Progenitor cell of endocrine pancreas (in vitro differentiated cells): ENCODE measurements at regions not wholly inside any gene's neighbourhood (a gene's known extent, or its start where the extent isn't known, plus 50 kb on each side); places are given as distances from the start of the nearest gene placed in this dataset.

Experiments
- DNase-seq: peaks from one replicate; pipeline ENCODE4 v3.0.0; 2021; ENCODE audit warnings: low spot score; ENCODE audit not compliant: unreplicated experiment
- H3K27ac Mint-ChIP-seq: 2 replicates; pipeline ENCODE4 v1.8.0; 2021; ENCODE audit warnings: mild to moderate bottlenecking, moderate library complexity, mixed read lengths
- H3K27me3 Mint-ChIP-seq: 2 replicates; pipeline ENCODE4 v1.8.0; 2021; ENCODE audit warnings: mixed read lengths
- H3K36me3 Mint-ChIP-seq: 2 replicates; pipeline ENCODE4 v1.8.0; 2022; ENCODE audit warnings: mixed read lengths; ENCODE audit not compliant: insufficient read depth
- H3K4me1 Mint-ChIP-seq: 2 replicates; pipeline ENCODE4 v1.8.0; 2021; ENCODE audit warnings: low read depth, mixed read lengths
- H3K4me3 Mint-ChIP-seq: 2 replicates; pipeline ENCODE4 v1.8.0; 2021; ENCODE audit warnings: low read depth, mild to moderate bottlenecking, moderate library complexity, mixed read lengths
- H3K9me3 Mint-ChIP-seq: 2 replicates; pipeline ENCODE4 v1.8.0; 2021; ENCODE audit warnings: low read depth, mixed read lengths
- CTCF ChIP-seq: fragments of 200-600 bp; sonication (generic); IDR thresholded peaks from one replicate; pipeline ENCODE4 v1.5.0; 2021; ENCODE audit warnings: antibody characterized with exemption, mild to moderate bottlenecking; ENCODE audit not compliant: unreplicated experiment

GRCh38 chr3:73694983-73695757 is 70.4 kb upstream of the PDZRN3 start:
- DNase-seq = no peak
- peaks cover 7% of the 10 kb centered on the region for H3K4me1 Mint-ChIP-seq
- H3K27ac Mint-ChIP-seq = no peak overlapping the region
- TF ChIP-seq CTCF = no peak
- H3K4me3 Mint-ChIP-seq = no peak overlapping the region
- H3K36me3 Mint-ChIP-seq = no peaks in the 10 kb centered on the region
- H3K9me3 Mint-ChIP-seq = peaks cover 2% of the 10 kb centered on the region
- H3K27me3 Mint-ChIP-seq = peaks cover 4% of the 10 kb centered on the region

- DNase-seq = no peak
- Mint-ChIP-seq H3K36me3 (no peaks in the 10 kb centered on the region), H3K27ac (no peak overlapping the region), H3K27me3 (no peaks in the 10 kb centered on the region), H3K9me3 (peaks cover 4% of the 10 kb centered on the region), H3K4me3 (no peak overlapping the region), H3K4me1 (peaks cover 5% of the 10 kb centered on the region)
- TF ChIP-seq CTCF = no peak
Measured at GRCh38 chr3:73687106-73688004, 62.6 kb upstream of the PDZRN3 start.

- no peak for DNase-seq
- Mint-ChIP-seq H3K27ac (no peak overlapping the region), H3K36me3 (no peaks in the 10 kb centered on the region), H3K27me3 (no peaks in the 10 kb centered on the region), H3K4me3 (no peak overlapping the region), H3K9me3 (peaks cover 4% of the 10 kb centered on the region), H3K4me1 (peaks cover 5% of the 10 kb centered on the region)
- no peak for TF ChIP-seq CTCF
Measured at GRCh38 chr3:73685061-73685460, 60.3 kb upstream of the PDZRN3 start.

GRCh38 chr3:73683706-73684105 is 59.0 kb upstream of the PDZRN3 start:
- no peaks in the 10 kb centered on the region for H3K27me3 Mint-ChIP-seq
- no peak overlapping the region for H3K4me3 Mint-ChIP-seq
- DNase-seq = no peak
- no peak overlapping the region for H3K27ac Mint-ChIP-seq
- no peaks in the 10 kb centered on the region for H3K36me3 Mint-ChIP-seq
- TF ChIP-seq CTCF = no peak
- peaks cover 5% of the 10 kb centered on the region for H3K4me1 Mint-ChIP-seq
- H3K9me3 Mint-ChIP-seq = peaks cover 4% of the 10 kb centered on the region

GRCh38 chr3:73681610-73682009 is 56.9 kb upstream of the PDZRN3 start:
- Mint-ChIP-seq H3K27me3 (no peaks in the 10 kb centered on the region), H3K9me3 (peaks cover 6% of the 10 kb centered on the region), H3K4me3 (no peak overlapping the region), H3K4me1 (no peaks in the 10 kb centered on the region), H3K36me3 (no peaks in the 10 kb centered on the region), H3K27ac (no peak overlapping the region)
- TF ChIP-seq CTCF = no peak
- no peak for DNase-seq
